GM19395 (cell line): ENCODE measurements at regions not wholly inside any gene's neighbourhood (a gene's known extent, or its start where the extent isn't known, plus 50 kb on each side); places are given as distances from the start of the nearest gene placed in this dataset.
"Not testable (repeated sequence)": the region's sequence is repeated elsewhere in the genome, so short reads cannot be mapped to it uniquely, and the experiment has no call there.

Experiments
- ATAC-seq: cut with Tn5 transposase; IDR thresholded peaks from one replicate; pipeline ENCODE4 v1.9.1; 2021; ENCODE audit warnings: mild to moderate bottlenecking, moderate library complexity; ENCODE audit not compliant: unreplicated experiment

DNA sequence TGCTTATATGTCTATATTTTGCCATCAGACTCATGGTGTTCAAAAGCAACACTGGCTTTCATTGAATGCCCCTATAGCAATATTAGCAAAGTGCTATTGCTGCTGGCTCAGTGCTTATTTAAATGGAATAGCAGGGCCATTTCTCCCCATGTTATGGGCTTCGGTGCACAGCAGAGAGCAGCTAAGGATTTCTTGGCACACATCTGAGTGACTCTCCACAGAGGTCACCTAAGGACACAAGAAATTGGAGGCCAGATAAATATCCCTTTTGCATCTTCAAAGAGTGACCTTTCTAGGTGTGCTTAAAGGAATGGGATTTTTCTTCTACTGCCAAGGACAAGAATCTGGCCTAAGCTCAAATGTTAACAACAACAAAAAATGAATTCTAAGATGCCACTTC is 751.8 kb downstream of the CDH11 start:
- ATAC-seq, result no peak

DNA sequence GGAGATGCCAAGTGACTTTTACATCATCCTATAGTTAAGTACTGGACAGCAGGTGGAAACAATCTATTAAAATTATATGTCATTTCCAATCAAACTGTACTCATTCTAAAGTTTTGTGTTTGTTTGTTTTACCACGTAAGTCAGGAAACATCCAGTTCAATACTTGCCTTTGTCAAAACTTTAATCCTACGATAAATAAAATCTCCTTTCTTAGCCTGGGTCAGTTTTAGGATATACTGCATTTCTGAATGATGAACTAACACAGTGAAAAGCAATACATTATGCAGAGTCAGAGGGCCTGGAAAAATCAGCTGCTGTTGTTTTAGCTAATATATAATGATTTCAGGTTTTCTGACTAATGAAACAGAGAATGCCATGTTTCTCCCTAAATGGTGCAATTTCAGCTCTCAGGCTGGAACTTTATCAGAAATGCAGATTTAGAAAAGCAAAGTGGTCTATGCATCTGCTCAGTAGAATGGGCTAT is 756.4 kb downstream of the CDH11 start:
- no peak for ATAC-seq

DNA sequence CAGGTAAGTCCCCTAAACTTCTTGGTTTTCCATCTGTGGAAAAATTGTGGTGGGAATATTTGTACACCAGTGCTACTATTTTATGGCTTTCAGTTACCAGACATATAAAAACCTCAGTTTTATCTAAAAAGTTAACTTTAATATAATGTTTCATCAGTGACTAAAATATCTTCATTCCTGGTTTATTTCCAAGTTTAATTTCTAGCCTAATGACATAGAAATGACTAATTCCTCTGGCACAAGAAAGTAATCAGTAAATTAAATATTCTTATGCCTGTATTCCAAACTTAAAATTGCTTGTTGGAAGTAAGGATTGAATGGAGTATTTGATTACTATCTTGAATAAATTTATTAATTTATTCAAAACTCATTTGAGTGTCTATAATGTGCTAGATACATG is 757.0 kb downstream of the CDH11 start:
- ATAC-seq, result no peak

DNA sequence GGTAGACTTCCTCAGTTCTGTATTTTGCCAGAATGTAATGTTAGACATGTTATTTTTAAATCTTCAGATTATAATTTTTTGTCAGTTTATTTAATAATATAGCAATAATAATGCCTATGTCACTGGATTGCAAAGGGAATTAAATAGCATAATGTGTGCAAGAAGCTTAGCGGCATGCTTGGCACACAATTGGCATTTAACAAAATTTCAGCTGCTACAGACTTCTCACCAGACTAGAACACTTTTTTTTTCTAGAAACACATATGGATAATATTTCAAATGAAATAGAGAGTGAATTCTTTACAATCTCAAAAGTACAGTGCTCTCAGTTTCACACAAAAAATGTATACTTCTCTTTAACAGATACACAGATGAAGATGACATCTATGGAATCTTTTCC is 757.4 kb downstream of the CDH11 start:
- no peak for ATAC-seq

DNA sequence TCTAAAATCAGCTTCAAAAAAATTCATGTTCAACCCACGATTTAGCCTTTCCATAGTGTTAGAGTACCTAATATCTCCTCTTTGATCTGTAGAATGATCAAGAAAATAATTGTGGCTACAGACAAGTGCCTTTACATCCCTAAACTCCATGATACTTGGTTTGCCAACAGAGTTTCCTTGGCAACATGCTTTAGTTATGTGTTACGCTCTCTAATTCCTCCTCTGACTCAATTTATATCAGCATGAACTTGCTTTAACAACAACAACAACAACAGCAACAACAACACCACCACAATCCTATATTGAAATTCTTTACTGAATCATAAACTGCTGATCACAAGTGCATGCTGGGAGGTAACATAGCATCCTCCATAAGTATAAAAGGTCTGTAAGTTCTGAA is 757.8 kb downstream of the CDH11 start:
- ATAC-seq, result no peak

DNA sequence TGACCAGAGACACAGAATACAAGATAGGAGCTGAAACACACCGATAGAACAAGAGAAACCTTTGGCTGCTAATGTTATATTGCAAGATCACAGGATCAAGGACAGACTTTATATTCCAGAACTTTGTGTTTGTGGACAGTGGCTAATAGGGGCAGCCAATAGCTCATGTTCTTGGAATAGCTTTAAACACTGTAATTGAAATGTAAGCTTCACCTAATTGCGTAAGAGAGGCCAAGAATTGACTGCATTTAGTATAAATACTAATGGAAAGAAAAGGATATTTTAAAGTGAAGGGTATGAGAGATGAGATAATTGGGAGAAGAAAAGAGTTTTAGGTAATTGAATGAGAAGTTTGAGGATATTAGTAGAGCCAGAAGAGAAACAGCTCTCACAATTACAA is 758.8 kb downstream of the CDH11 start:
- ATAC-seq, result no peak

DNA sequence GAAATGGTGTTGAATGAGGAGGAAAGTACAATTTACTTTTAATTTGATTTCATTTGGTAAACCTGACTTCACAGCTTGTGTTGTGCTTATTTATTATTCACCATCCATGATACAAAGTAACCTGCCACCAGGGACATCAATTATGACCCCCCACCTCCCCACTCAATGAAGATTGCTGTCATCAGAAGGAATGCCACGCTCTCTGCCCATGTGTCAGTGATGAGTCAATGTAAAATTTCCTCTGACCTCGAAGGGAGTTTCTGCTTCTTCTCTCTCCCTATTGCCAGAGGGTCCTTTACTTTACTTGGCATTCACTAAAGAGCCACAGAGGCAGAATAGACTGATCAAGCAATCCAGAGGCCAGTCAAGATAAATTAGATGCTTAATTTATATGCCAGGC is 759.7 kb downstream of the CDH11 start:
- ATAC-seq, result no peak

DNA sequence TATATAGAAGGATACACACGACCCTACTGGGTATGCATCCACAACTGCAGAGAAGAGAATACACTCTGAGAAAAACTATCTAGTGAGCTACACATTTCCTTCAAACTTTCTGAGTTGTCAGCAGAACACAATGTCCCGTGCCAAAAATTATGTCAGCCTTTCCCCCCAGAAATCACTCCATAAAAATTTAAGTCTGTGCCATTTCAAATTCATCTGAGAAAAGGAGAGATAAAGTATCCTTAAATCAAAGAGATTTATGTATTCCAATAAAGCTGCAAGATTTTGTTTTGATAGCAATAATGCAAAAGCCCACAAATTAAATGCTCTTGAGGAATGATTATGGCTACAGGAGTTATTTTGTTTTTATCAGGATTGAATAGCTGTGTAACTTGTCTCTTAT is 760.1 kb downstream of the CDH11 start:
- ATAC-seq, result no peak

DNA sequence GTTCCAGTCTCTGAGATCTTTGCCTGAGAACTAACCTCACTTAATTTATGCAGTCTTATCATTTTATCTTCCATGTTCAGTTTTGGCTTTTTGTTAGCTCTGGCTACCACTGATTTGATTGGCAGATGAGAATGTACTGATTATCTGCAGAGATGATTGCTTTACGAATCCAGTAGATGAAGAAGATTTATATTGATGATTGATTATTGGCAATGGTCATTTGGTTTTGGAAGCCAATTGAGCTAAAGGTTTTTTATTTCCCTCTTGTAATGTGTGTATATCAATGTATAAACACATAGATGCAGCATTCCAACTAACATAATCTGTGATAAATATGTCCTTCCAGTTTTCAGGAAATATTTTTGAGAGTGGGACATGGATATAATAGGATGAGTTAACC is 763.6 kb downstream of the CDH11 start:
- no peak for ATAC-seq

DNA sequence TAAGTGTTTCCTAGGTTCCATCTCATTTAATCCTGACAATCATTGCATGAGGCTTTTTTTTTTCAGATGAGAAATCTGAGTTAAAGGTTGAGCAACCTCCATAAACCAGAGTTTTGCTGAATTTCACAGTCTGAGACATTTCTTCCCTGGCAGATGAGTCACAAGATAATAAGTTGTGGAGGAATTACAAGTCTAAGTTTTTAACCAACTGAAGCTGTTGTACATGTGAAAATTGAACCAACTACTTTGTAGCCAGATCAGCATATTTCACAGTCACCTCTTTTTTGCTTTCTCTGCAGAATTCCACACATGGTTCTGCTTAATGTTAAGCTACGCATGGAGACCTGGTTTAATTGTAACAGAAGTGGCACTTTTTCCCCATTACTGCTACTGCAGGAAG is 765.6 kb downstream of the CDH11 start:
- no peak for ATAC-seq

DNA sequence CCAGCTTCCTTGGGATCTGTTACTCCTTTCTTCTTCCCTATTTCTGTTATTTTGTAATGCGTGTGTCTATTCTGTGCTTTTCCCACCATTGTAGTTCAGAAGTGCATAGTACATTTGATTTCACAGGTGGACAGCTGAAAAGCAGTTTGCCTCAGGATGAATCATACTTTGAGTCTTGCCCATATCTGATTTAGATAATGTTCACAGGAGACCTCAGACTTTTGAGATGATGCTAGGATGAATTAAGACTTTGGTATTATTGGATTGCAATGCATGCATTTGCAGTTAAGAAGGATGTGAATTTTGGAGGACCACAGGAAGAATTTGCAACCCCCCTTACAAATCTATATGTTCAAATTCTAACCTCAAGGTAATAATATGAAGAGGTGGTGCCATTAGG is 769.6 kb downstream of the CDH11 start:
- ATAC-seq, result no peak

DNA sequence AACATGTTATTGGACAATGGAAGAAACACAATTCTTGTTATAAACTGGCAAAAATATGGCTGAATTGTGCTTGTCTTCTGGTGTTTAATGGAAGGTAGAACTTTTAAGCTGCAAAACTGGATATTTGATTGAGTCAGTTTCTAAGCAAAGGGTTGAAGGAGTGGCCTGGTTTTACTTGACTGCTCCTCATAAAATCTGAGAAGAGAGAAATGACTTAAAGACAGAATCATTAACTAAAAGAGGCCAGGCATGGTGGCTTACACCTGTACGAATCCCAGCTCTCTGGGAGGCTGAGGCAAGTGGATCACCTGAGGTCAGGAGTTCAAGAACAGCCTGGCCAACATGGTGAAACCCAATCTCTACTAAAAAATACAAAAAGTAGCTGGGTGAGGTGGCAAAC is 770.7 kb downstream of the CDH11 start:
- ATAC-seq, result no peak

DNA sequence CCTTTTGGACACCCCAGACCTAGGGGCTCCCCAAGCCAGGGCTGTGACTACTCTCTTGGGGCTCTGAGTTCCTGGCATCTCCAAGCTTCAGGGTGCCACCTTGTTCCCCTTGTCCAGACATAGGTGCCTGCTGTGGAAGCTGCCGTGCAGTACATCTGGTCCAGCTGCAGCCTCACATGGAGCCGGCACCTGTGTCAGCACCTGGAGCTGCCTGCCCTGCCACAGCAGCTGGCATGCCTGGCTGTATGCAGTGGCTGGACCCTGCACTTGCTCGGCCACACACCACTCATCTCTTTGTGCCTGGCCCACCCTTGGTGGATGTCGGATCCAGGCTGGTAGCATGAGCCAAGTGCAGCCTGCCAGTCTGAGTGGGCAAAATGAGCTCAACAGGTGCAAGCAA is 775.8 kb downstream of the CDH11 start:
- ATAC-seq, result no peak

DNA sequence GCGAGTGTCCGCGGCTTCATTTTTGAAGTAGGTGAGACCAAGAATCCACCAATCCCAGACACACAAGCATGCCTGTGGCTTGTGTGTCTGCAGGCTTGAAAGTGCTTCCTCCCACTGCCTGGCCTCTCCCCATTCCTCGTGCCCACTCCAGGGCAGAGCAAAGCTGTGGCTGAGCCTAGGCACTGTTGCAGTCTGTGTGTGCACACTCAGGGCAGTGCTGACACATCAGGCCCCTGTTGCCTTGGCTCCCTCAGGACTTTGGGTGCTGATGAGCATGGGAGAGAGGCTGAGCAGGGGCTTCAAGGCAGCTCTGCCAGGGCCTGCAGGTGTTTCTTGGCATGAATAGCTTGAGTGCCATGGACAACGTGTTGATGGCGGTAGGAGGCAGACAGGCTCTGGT is 776.7 kb downstream of the CDH11 start:
- no peak for ATAC-seq

DNA sequence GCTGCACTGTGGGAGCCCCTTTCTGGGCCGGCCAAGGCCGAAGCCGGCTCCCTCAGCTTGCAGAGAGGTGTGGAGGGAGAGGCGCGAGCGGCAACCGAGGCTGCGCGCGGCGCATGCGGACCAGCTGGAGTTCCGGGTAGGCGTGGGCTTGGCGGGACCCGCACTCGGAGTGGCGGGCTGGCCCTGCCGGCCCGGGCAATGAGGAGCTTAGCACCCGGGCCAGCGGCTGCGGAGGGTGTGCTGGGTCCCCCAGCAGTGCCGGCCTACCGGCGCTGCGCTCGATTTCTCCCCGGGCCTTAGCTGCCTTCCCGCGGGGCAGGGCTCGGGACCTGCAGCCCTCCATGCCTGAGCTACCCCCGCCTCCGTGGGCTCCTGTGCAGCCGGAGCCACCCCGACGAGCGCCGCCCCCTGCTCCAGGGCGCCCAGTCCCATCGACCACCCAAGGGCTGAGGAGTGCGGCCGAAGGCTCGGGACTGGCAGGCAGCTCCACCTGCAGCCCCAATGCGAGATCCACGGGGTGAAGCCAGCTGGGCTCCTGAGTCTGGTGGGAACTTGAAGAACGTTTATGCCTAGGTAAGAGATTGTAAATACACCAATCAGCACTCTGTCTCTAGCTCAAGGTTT is 777.9 kb downstream of the CDH11 start:
- ATAC-seq, result not testable (repeated sequence)

DNA sequence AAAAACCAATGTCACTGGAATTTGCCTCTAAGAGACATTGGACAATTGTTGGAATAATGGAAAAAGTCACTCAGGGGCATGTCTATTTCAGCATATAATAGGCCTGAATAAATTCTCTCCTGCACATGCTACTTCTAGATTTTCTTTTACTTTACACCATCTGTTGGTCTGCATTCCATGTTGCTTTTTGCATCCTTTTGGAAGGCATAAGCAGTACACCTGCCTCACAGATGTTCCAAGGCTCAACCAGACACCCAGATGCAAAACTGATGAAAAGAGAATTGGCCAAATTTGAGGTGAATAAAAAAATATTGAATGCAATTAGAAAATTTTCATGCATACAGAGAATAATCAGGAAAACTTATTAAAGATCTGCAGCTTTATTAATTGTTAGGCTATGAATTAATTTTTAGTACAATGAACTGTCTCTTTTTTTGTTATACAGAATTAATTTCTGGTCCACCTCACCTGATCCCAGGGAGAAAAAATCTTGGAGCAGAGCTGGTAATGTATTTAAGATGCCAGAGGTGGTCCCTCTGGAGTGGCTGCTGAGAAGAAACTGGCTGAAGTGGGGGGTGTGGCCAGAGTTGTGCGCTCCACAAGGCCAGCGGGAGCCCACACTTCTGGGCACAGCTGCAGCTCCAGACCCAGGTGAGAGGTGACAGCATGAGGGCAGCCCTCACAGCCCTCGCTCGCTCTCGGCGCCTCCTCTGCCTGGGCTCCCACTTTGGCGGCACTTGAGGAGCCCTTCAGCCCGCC is 778.6 kb downstream of the CDH11 start:
- no peak for ATAC-seq

DNA sequence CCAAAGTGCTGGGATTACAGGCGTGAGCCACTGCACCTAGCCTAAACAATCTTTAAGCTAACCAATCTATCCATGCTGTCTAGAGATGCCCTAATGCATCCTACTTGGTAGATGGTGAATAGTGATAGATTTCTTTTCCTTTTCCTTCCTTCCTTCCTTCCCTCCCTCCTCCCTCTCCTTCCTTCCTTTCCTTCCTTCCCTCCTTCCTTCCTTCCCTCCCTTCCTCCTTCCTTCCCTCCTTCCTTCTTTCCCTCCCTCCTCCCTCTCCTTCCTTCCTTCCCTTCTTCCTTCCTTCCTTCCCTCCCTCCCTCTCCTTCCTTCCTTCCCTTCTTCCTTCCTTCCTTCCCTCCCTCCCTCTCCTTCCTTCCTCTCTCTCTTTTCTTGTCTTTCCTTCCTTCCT is 780.5 kb downstream of the CDH11 start:
- not testable (repeated sequence) for ATAC-seq

DNA sequence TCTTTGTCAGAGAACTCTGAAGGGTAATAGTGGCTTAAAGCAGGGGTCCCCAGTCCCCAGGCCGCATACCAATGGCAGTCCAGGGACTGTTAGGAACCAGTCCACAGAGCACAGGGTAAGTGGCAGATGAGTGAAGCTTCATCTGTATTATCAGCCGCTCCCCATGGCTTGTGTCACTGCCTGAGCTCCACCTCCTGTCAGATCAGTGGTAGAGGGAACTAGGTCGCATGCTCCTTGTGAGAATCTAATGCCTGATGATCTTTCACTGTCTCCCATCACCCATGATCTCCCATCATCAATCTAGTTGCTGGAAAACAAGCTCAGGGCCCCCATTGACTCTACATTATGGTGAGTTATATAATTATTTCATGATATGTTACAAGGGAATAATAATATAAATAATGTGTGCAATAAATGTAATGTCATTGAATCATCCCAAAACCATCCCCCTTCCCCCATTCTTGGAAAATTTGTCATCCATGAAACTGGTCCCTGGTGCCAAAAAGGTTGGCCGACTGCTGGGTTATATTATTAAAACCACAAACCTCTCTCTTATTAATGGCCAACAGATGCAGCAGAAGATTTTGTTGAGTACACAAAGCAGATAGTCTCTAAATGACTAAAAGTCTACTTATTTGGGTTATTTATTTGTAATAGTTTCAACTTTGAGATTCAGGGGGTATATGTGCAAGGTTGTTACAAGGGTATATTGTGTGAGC is 782.7 kb downstream of the CDH11 start:
- ATAC-seq, result no peak

DNA sequence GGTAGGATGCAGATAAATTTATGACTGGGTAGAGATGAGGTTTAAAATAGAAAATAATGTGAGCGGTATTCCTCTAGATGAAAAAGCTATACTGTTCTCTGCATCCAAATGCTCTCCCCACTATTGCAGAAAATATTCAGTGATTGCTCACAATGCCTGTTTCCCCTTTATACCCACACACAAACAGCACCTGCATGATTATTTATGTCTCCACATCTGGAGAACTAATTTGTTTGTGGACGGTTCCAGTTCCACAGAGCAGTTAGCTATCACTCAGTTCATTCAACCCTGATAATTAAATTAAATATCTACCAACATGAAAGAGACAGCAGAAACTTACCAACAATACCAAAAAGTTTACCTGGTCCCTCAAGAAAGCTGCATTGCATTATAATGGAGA is 800.0 kb downstream of the CDH11 start:
- ATAC-seq, result no peak

DNA sequence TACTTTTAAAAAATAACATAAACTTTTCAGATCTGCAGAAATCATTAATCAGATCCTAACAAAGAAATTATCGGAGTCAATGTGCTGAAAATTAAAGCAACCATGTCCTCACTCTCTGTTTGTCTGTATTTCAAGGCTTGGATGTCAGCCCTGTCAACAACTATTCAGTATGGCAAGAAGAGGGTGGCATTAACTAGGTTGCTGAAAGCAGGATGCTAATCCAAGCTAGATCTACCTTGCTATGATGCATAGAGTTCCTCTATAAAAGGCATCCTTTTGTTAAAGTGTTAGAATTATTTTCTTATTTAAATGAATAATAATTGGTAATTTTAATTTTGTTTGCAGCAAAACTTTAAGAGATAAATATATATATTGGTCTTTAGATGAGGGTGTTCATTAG is 800.8 kb downstream of the CDH11 start:
- ATAC-seq, result no peak

DNA sequence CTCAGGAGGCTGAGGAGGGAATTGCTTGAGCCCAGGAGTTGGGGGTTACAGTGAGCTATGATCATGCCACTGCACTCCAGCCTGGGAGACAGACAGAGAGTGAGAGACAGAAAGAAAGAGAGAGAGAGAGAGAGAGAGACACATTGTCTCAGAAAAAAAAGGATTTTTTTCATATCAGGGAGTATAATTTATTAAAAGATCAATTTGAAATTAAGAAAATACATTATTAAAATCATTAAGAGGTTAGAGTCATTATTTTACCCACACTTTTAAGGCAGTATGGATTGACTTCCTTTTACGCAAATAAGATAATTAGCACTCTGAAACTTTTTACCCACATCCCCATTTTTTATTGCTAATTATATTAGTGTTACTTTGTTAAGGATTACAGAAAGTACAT is 804.3 kb downstream of the CDH11 start:
- ATAC-seq, result no peak

DNA sequence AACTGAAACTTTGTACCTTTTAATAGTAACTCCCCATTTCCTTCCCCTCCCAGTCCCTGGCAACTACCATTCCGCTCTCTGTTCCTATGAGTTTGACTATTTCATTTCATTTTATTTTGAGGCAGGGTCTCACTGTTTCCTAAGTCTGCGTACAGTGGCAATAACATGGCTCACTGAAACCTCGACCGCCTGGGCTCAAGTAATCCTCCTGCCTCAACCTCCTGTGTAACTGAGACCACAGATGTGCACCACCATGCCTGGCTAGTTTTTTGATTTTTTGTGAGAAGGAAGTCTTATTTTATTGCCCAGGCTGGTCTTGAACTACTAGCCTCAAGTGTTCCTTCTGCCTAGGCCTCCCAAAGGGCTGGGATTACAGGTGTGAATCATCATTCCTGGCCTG is 808.1 kb downstream of the CDH11 start:
- no peak for ATAC-seq
